NCI-H82 (cell line): ENCODE measurements at regions not wholly inside any gene's neighbourhood (a gene's known extent, or its start where the extent isn't known, plus 50 kb on each side); places are given as distances from the start of the nearest gene placed in this dataset.
"Not testable (repeated sequence)": the region's sequence is repeated elsewhere in the genome, so short reads cannot be mapped to it uniquely, and the experiment has no call there.

Experiments used
- DNase-seq: peaks from one replicate; lab custom pipeline; 2025; lab: John Stamatoyannopoulos, UW

DNA sequence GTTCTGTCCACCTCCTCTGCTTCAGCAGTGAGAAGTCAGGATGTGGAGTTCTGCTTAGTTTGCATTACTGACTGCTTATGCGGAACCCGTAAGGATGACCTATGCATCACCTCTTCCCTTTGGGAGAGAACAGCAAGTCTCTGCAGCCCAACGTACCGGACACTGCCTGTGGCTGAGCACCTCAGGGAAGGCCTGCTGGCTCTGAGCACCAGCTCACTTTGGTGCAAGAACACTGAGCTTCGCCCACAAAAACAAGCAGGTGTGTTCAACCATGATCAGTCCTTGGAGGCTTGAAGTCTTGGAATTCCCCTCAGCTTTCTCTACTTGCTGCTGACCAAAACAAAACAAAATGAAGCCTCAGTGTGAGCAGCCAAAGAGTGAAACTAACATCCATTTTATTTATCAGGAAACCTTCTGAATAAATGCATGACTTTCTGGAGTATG, 52.7 kb upstream of the NCK2 start:
- no peak for DNase-seq

DNA sequence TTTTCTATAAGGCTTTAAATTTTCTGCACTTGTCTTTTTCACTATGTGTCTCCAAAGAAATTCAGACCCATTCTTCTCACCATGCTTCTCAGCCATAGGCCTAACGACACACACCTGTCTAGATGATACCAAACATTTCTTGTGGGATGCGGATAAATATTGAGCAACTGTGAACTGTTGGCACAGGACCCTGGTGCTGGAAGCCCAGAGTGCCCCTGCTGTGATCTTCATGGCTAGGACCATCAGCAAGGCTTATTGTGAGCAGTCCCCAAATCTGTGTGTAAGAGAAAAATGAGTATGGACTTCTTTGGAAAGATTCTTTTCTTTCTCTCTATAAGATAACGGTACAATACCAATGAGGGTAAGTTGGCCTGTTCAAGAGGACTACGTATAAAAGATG, 54.1 kb upstream of the NCK2 start:
- no peak for DNase-seq

DNA sequence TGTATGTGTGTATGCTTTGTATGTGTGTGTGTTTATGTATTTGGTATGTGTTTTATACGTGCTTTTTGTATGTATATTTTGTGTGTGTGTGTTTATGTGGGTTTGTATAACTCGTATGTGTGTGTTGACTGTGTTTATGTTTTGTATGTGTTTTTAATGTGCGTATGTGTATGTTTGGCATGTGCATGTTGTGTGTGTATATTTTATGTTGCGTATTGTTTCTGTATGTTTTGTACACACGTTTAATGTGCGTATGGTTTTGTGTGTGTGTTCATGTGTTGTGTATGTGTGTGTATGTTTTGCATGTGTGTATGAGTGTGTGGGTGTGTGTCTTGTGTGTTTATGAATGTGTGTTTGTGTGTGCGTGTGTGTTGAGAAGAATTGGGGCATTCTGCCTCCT, 55.2 kb upstream of the NCK2 start:
- DNase-seq, result no peak

DNA sequence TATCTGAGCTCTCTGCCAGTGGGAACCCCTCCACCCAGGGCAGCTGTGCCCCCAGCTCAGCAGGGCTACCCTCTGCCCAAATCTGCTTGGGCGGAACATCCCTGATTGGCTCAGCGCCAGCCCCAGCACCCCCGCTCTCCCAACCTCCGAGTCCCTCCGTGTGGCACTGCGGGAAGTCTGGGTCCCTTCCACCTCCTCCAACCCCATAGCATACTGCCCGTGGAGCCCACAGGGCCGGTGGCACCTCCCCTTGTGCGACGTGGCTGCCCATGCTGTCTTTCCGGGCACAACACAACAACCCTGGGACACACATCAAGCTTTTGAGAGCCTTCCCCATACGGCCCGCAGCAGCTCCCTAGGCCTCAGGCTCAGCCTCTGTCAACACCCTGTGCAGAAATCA, 55.8 kb upstream of the NCK2 start:
- no peak for DNase-seq

DNA sequence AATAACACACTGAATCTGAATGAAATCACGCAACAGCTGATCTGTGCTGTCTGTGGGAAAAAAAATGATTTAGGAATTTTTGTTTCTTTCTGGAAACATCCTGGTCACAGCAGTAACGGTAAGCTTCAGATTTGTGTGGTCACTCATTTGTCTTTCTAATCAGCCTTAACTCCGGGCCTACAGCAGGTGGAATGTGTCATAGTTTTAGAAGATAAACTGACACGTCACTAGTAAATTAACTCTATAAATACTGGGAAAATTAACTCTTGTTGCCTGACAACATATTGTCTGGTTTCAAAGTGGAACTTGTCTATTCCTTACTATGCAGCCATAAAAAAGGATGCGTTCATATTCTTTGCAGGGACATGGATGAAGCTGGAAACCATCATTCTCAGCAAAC, 58.1 kb upstream of the NCK2 start:
- no peak for DNase-seq

DNA sequence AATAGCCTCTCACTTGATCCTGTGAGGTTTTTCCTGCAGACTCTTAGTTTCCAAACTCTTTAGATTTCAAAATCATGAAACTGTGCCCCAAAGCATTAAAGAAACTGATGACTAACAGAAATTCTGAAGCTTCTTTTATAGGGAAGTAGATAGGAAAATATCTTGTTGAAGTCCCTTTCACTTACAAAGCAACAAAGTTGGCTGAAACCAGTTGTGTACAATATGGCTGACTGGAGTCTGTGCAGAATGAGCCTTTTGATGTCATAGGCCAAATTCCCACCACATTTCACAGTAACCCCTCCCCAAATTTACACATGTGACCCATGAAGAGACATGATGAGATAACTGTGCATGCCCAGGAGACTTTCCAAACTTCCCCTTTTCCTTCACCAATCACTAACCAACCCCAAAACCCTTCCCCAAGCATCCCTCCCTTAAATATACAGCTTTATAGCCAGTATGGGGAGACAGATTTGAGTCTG, 61.7 kb upstream of the NCK2 start:
- no peak for DNase-seq

DNA sequence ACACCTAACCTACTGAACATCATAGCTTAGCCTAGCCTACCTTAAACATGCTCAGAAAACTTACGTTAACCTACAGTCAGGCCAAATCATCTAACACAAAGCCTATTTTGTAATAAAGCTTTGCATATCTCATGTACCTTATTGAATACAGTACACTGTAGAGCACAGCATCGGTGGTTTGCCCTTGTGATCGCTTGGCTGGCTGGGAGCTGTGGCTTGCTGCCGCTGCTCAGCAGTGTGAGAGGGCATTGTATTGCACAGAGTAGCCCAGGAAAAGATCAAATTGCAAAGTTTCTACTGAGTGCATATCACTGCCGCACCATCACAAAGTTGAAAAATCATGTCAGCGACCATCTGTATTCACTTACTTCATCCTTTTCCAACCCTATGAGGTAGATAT, 62.3 kb upstream of the NCK2 start:
- no peak for DNase-seq

DNA sequence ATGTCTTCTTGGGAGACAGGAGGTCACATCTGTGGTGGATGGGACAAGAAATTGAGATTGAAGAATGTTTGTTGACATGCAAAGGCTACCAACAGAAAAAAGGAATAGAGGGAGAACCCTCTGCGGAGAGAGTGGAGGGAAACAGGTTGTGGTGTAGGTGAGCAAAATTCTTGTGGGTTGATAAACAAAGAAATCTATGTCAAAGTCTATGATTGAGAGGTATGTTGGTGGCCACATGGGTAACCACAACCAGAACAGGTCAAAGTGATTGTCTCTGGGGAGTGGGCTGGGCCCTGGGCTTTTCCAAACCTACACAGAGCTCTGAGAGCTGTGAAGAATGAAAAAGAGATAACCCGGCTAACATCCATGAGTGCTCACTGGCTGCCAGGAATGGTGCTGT, 62.8 kb upstream of the NCK2 start:
- DNase-seq, result no peak

DNA sequence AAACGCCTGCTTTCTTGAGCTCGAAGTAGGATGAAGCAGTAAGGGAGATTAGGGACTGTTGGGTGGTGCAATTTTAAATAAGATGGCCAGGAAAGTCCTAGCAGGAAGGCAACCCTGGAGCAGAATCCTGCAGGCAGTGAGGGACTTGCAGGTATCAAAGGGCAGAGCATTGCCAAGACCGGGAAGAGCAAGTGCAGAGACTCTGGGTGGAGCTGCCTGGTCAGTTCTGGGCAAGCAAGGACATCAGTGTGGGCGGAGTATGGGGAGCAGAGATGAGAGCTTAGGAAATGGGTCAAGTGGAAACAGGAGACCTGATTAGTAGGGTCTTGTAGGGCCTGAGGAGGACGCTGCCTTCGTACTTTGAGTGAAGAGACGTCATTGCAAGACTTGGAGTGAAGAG, 64.4 kb upstream of the NCK2 start:
- DNase-seq, result no peak

DNA sequence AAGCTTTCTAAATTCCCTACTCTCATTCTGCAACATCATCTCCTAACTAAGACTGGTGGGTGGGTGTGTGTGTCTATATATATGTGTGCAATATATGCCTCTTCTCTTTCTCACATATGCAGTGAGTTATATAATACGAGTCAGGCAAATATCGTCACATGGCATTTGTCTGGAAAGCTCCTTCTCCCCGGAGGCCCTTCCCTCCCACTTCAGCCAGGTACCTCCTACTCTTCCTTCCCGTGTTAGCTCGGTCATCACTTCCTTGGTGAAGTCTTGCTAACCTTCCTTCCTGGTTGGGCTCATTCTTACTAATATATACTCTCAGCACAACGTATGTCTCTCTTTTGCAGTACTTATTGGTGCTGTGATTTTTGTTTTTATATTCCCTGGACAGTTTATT, 66.4 kb upstream of the NCK2 start:
- DNase-seq, result no peak

DNA sequence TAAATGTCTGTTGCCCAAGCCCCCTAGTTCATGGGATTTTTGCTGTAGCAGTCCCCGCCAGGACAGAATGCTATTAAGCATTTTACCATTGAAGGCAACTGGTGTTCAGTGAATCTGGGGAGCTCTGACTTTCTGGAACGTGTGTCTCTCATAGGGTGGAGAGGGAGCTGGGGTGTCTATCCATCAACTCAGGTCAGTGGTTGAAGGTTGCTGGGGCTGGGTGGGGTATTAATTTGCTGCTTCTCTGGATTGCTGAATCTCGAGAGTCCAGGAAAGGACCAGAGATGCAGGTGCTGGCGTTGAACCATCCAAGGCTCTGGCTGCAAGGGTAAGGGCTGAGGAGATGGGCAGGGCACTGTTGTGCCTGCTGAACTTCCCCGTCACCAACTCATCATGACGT, 66.8 kb upstream of the NCK2 start:
- DNase-seq, result no peak

DNA sequence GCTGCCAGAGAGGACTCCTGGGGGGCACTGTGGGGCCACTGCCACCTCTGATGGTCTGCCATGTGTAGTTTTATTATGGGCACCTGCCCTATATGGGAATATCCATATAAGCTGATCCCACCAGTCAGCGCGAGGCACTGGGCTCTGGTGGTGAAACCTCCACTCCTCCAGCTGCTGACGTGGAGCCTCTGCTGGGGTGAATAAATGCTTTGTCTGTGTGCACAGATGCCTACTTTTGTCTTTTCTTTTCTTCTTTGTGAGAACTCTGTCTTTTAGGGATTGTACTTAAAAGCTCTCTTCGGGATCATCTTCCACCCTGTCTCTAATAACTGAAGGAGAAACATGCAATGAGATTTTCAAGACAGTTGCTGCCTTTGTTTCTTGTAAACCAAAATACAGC, 68.9 kb upstream of the NCK2 start:
- no peak for DNase-seq

DNA sequence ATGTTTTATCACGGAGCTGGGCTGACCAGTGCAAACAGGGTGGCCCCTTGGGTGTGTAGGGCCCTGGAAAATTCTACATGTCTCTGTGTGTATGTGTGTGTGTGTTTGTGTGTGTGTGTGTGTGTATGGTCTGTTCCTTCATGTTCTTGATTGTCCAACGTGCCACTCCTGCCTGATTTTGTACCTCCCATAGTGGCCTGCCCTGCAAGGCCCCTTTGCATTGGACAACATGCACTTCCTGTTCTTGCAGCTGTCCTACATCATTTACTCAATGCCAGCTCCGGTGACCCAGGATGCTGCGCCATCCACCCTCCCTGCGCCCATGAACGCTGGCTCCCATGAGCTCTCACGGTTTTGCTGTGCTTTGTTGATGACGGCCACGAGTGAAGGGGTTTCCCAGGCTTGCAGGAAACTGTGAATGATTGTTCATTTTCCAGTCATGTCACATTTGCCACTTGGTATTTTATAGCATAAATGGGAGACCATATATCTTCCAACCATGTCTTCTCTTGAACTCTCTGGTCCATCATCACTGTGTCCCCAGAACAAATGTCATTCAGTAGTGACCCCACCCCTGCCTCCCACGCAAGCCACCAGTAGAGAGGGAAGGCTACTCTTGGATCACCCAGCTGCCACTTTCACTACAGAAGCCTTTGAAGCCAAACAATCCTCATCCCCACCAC, 69.7 kb upstream of the NCK2 start:
- no peak for DNase-seq

DNA sequence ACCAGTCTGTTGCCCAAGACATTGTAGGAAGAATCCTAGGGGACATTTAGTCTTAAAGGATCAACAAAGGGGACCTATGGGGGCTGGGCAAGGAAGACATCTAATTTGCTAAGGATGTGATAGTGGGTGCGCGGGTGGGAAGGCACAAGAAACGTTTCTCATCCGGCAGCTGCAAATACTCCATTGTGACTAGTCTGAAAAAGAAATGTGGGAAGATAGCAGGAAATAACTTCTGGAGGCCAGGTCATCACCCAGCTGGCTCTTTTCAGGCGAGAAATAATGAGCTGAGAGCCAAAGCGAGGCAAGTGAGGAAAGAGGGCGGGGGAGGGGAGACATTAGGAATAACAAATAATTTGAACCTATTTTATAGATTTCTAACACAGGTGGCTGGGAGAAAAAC, 70.3 kb upstream of the NCK2 start:
- DNase-seq, result no peak

DNA sequence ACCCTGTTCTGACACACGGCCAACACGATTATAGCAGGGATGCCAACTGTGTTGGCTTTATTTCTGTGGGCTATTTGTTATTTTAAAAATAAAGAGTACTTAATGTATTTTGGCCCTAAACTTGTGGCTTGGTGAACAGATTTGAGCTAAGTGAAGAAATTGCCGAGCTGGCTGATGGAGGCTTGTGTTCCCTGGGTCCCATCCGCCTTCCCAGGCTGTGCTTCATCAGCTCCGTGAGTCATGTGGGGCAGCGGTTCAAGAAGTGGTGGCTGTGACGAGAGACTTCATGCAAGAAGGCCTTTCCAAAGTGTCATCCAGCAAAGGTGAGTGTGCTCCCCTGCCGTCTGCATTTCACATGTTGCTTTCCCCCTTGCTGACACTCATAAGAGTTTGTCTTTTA, 73.6 kb upstream of the NCK2 start:
- no peak for DNase-seq

DNA sequence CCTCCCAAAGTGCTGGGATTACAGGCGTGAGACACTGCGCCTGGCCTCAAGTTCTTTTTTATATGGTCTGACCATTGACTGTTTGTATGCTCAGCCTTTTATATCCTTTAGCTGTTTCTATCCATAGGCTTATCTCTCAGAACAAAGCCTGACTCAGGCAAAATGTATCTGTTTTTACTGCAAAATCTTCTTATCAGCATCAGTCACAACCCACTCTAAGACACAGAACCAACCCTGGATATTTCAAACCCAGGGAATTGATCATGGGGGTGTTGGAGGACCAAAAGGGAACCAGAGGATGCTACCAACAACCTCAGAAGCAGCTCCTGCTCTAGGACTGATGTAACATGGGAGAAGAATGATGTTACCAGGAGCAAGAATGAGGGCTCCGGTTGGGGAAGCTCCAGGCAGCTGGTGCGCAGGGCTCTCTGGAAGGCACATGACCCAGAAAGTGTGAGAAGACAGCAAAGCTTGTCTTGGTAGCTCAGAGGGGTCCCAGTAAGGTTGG, 75.3 kb upstream of the NCK2 start:
- no peak for DNase-seq

DNA sequence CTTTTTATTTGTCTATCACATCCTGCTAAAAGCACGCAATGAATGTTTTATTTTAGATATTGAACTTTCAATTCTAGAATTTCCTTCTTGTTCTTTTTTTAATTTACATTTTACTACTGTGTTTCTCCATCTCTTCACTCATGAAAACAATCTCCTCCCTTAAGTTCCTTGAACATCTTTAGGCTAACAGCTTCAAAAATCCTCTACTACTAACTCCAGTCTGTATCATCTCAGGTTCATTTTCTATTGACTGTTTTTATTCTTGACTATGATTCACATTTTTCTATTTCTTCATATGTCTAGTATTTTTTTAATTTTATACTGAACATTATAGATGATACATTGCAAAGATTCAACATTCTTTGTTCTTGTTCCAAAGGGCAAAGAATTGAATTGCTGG, 79.2 kb upstream of the NCK2 start:
- no peak for DNase-seq

DNA sequence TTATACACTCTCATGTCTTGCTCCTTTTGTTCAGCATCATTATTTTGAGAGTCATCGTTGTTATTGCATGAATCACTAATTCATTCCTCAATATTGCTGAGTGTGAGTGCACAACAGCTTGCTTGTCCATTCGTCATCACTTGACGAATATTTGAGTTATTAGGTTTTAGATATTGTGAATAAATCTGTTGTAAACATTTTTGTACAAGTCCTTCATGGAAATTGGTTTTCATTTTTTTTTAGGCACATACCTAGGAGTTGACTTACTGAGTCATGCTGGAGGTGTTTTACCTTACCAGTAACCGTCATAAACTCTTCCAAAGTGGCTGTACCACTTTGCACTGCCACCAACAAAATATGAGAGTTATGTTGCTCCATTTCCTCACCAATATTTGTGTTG, 84.2 kb upstream of the NCK2 start:
- no peak for DNase-seq

DNA sequence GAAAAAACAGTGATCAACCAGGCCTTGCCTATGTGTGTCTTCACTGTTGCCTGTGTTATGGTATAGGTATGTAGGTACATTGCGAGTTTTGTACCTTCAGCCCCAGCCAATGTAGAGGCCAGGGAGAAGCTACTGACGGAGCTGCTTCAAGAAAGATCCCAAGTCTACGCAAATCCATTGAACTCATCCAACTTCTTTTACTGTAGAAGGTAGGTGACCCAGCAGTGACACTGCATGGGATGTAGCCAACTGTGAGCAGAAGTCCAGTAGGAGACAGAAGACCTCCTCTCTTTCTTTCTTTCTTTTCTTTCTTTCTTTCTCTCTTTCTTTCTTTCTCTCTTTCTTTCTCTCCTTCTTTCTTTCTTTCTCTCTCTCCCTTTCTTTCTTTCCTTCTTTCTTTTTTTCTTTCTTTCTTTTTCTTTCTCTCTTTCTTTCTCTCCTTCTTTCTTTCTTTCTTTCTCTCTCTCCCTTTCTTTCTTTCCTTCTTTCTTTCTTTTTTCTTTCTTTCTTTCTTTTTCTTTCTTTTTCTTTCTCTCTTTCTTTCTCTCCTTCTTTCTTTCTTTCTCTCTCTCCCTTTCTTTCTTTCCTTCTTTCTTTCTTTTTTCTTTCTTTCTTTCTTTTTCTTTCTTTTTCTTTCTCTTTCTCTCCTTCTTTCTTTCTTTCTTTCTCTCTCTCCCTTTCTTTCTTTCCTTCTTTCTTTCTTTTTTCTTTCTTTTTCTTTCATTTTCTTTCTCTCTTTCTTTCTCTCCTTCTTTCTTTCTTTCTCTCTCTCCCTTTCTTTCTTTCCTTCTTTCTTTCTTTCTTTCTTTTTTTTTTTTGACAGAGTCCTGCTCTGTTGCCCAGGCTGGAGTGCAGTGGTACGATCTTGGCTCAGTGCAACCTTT, 88.7 kb upstream of the NCK2 start:
- DNase-seq, result not testable (repeated sequence)

DNA sequence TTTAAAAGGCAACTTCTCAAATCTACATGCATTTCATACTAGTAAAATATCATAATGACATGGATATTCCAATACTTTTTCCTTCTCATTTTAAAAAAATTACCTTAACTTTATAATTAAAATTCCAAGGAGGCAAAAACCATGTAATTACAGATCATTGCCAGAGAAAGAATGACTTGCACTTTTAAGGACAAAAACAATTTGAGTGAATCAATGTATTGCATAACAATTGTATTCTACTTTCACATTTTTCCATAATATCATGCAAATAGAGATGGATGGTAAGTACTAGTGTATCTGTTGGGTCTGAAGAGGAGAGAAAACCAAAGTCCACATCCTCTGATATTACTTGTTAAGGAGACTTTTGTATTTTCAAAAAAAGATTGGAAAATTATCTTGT, 89.5 kb upstream of the NCK2 start:
- DNase-seq, result no peak

DNA sequence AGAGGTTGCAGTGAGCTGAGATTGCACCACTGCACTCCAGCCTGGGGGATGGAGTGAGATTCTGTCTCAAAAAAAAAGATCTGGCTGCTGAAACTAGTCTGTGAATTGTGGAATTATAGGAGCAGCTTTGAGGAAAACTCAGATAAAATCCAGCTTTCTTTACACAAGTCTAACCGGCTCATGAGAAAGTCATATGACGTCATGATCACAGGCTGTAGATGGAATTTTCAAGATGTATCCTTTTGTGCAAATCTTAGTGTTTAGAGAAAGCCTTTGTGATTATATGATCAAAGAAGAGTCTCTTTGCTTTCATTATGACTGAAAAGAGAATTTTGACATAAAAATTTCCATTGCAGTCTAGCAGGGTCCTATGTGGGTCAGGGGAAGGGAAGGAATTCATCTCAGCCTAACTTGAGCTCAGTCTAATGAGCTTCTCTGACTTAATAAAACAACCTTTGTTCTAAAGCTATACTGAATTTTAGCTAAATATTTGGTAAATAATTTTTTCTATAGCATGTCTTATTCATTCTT, 90.2 kb upstream of the NCK2 start:
- no peak for DNase-seq

DNA sequence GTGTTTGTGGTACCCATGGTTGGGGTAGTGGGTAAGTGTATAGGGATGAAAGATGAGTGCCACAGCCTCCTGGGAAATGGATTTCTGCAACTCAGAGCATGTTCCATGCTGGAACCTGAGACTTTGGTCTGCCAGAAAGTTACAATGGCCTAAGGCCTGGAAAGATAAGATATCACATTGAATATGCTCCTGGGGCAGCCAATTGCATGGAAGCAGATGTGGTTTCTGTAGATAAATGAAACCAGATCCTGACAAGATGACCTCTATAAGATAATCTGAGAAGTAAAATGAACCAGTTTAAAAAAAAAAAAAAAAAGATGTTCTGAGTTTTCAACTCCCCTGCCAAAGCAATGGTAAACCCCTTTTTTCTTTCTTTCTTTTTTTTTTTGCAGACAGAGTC, 91.4 kb upstream of the NCK2 start:
- DNase-seq, result no peak
